Breast epithelium (tissue), 4 donors: ENCODE measurements at regions not wholly inside any gene's neighbourhood (a gene's known extent, or its start where the extent isn't known, plus 50 kb on each side); places are given as distances from the start of the nearest gene placed in this dataset.
"Not testable (repeated sequence)": the region's sequence is repeated elsewhere in the genome, so short reads cannot be mapped to it uniquely, and the experiment has no call there.

ENCODE experiments used
- DNase-seq, 2 donors: peaks; one replicate each; pipeline ENCODE4 v3.0.0-alpha.2; 2019; ENCODE audit warnings: low spot score in 2 of 2
- H3K27ac ChIP-seq, 2 donors: fragments of 200-600 bp; sonication (generic) in 1 of 2; one replicate each; pipeline ENCODE4 v1.5.1; 2016 to 2019; ENCODE audit warnings: mild to moderate bottlenecking in 1 of 2
- H3K27me3 ChIP-seq, 2 donors: fragments of 200-600 bp; sonication (generic) in 1 of 2; one replicate each; pipeline versions ENCODE4 v1.5.1 to v1.6.0; 2017 to 2019; ENCODE audit warnings: control low read depth in 1 of 2, mild to moderate bottlenecking in 1 of 2
- H3K36me3 ChIP-seq: fragments of 200-600 bp; one replicate; pipeline ENCODE4 v1.5.1; 2019
- H3K4me1 ChIP-seq, 2 donors: fragments of 200-600 bp; sonication (generic); one replicate each; pipeline ENCODE4 v1.5.1; 2016 to 2019; ENCODE audit warnings: control low read depth in 1 of 2
- H3K4me3 ChIP-seq, 3 donors: fragments of 200-600 bp; sonication (generic); 1 replicate in 2 of 3; 2 replicates in 1 of 3; pipeline ENCODE4 v1.5.1; 2016 to 2019; ENCODE audit warnings: mild to moderate bottlenecking in 3 of 3, moderate library complexity in 2 of 3
- H3K9me3 ChIP-seq, 2 donors: fragments of 200-600 bp; sonication (generic) in 1 of 2; one replicate each; pipeline ENCODE4 v1.5.1; 2016 to 2019; ENCODE audit warnings: control low read depth in 1 of 2
- POLR2A ChIP-seq: fragments of 450-650 bp; IDR thresholded peaks from one replicate; pipeline ENCODE4 v1.6.1; 2016; ENCODE audit warnings: antibody characterized with exemption, mild to moderate bottlenecking, moderate library complexity
- POLR2AphosphoS5 ChIP-seq, 3 donors: sonication (generic); formaldehyde crosslinking; IDR thresholded peaks; one replicate each; pipeline ENCODE4 v1.6.1; 2017; ENCODE audit warnings: antibody characterized with exemption in 3 of 3
- intact Hi-C: fragments of 100-400 bp; cut with DNase I; formaldehyde crosslinking; loops from one replicate; pipeline ENCODE4 v1.15.1; 2023; ENCODE audit warnings: low total_unique reads
- TF ChIP-seq, protein P1 (sequence below), 3 donors: fragments of 450-650 bp; IDR thresholded peaks; one replicate each; pipeline ENCODE4 v1.5.1; 2016 to 2017; ENCODE audit warnings: antibody characterized with exemption in 3 of 3, mild to moderate bottlenecking in 3 of 3, moderate library complexity in 3 of 3

DNA sequence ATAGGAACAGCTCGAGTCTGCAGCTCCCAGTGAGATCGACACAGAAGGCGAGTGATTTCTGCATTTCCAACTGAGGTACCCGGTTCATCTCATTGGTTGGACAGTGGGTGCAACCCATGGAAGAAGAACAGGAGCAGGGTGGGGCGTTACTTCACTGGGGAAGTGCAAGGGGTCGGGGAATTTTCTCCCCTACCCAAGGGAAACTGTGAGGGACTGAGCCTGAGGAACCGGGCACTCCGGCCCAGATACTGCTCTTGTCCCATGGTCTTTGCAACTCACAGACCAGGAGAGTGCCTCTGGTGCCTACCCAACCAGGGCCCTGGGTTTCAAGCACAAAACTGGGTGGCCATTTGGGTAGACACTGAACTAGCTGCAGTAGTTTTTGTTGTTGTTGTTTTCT is 307.1 kb downstream of the AMY1C start:
- TF ChIP-seq POLR2A (no peak), POLR2AphosphoS5 (IDR thresholded peaks at IDR 0.05) (no peak)
- TF ChIP-seq, protein P1, sequence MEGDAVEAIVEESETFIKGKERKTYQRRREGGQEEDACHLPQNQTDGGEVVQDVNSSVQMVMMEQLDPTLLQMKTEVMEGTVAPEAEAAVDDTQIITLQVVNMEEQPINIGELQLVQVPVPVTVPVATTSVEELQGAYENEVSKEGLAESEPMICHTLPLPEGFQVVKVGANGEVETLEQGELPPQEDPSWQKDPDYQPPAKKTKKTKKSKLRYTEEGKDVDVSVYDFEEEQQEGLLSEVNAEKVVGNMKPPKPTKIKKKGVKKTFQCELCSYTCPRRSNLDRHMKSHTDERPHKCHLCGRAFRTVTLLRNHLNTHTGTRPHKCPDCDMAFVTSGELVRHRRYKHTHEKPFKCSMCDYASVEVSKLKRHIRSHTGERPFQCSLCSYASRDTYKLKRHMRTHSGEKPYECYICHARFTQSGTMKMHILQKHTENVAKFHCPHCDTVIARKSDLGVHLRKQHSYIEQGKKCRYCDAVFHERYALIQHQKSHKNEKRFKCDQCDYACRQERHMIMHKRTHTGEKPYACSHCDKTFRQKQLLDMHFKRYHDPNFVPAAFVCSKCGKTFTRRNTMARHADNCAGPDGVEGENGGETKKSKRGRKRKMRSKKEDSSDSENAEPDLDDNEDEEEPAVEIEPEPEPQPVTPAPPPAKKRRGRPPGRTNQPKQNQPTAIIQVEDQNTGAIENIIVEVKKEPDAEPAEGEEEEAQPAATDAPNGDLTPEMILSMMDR (IDR thresholded peaks at IDR 0.05) = no peak
- intact Hi-C loops = no loop called here
- no peak for DNase-seq

DNA sequence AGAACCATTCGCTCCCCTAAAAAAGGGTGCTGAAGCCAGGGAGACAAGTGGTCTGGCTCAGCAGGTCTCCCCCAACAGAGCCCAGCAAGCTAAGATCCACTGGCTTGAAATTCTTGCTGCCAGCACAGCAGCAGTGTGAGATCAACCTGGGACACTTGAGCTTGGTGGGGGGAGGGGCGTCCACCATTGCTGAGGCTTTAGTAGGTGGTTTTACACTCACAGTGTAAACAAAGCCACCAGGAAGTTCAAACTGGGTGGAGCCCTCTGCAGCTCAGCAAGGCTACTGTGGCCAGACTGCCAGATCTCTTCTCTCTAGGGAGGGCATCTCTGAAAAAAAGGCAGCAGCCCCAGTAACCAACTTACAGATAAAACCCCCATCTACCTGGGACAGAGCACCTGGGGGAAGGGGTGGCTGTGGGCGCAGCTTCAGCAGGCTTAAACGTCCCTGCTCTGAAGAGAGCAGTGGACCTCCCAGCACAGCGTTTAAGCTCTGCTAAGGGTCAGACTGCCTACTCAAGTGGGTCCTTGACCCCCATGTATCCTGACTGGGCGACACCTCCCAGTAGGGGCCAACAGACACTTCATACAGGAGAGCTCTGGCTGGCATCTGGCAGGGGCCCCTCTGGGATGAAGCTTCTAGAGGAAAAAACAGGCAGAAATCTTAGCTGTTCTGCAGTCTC is 307.7 kb downstream of the AMY1C start:
- intact Hi-C loops, H3K36me3 ChIP-seq, H3K4me1 ChIP-seq, H3K9me3 ChIP-seq, H3K27me3 ChIP-seq, H3K4me3 ChIP-seq, DNase-seq, H3K27ac ChIP-seq: not testable (repeated sequence)

More for the DNA sequence above, 307.1 kb downstream of the AMY1C start:
- no peaks in the 10 kb centered on the region for H3K27me3 ChIP-seq
- H3K4me3 ChIP-seq = no peak overlapping the region
- H3K4me1 ChIP-seq = no peaks in the 10 kb centered on the region
- no peaks in the 10 kb centered on the region for H3K9me3 ChIP-seq
- H3K36me3 ChIP-seq = no peaks in the 10 kb centered on the region
- H3K27ac ChIP-seq = no peak overlapping the region

- H3K4me3 ChIP-seq, H3K9me3 ChIP-seq, H3K4me1 ChIP-seq, H3K27me3 ChIP-seq, H3K36me3 ChIP-seq, intact Hi-C loops, H3K27ac ChIP-seq, DNase-seq: not testable (repeated sequence)
Observed at GRCh38 chr1:104061637-104062036, 311.9 kb downstream of the AMY1C start.

DNA sequence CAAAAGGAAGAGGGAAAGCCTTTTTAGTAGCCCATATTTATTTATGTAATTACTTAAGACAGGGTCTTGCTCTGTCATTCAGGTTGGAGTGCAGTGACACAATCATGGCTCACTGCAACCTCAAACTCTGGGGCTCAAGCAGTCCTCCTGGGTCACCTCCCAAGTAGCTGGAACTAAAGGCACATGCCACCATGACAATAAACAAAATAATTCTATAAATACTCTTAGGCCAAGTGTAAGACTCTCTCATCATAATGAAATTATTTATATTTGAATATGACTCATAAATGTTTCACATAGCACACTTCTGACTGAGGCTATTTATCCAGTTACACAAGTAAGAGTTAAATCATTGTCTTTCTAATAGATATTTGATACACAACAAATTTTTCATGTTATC is 314.7 kb downstream of the AMY1C start:
- TF ChIP-seq POLR2AphosphoS5 (IDR thresholded peaks at IDR 0.05) (no peak), POLR2A (no peak)
- TF ChIP-seq, protein P1 (IDR thresholded peaks at IDR 0.05) = no peak
- intact Hi-C loops = no loop called here
- no peak for DNase-seq
- no peaks in the 10 kb centered on the region for H3K4me1 ChIP-seq
- H3K27ac ChIP-seq = no peak overlapping the region
- no peak overlapping the region for H3K4me3 ChIP-seq
- no peaks in the 10 kb centered on the region for H3K36me3 ChIP-seq
- no peaks in the 10 kb centered on the region for H3K27me3 ChIP-seq
- H3K9me3 ChIP-seq = no peaks in the 10 kb centered on the region

- Histone ChIP-seq H3K36me3 (no peaks in the 10 kb centered on the region), H3K27ac (no peak overlapping the region), H3K27me3 (no peaks in the 10 kb centered on the region), H3K4me1 (no peaks in the 10 kb centered on the region), H3K4me3 (no peak overlapping the region), H3K9me3 (no peaks in the 10 kb centered on the region)
- TF ChIP-seq POLR2AphosphoS5 (IDR thresholded peaks at IDR 0.05) (no peak), POLR2A (no peak)
- TF ChIP-seq, protein P1 (IDR thresholded peaks at IDR 0.05) = no peak
- DNase-seq = no peak
- intact Hi-C loops = no loop called here
Observed at GRCh38 chr1:104072915-104073371, 323.2 kb downstream of the AMY1C start.

DNA sequence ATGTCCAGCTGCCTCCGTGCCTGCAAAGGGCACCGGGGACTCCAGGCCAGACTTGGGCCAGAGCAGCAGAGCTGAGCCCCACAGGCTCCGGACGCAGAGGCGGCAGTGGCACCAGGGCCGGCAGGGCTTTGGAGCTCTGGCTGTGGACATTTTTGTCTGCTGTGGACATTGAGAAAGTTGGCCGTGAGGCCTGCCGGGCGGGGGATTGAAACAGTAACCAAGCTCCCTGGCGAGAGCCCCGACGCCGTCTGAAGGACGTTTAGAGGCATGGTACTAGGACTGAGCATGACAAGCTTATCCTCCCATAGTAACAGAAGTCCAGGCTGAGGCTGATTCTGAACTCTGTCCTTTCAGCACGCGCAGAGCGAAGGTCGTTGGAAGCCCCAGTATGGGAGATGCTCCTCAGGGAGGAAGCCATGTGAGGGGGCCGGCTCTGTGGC is 323.8 kb downstream of the AMY1C start:
- Histone ChIP-seq H3K4me1 (no peaks in the 10 kb centered on the region), H3K36me3 (no peaks in the 10 kb centered on the region), H3K4me3 (no peak overlapping the region), H3K27me3 (no peaks in the 10 kb centered on the region), H3K9me3 (no peaks in the 10 kb centered on the region), H3K27ac (no peak overlapping the region)
- no peak for DNase-seq
- no peak for TF ChIP-seq POLR2AphosphoS5 (IDR thresholded peaks at IDR 0.05)
- no peak for TF ChIP-seq POLR2A
- TF ChIP-seq, protein P1 (IDR thresholded peaks at IDR 0.05) = no peak
- intact Hi-C loops = no loop called here
